Dendritic cell treated with granulocyte-macrophage colony-stimulating factor and Interleukin-4, amounts not matched to agents 40 ng/mL and 50 ng/mL, for 4 days (primary cell): ENCODE measurements at regions not wholly inside any gene's neighbourhood (a gene's known extent, or its start where the extent isn't known, plus 50 kb on each side); places are given as distances from the start of the nearest gene placed in this dataset.
"Not testable (repeated sequence)": the region's sequence is repeated elsewhere in the genome, so short reads cannot be mapped to it uniquely, and the experiment has no call there.

ENCODE experiments used
- H3K27ac Mint-ChIP-seq: one replicate; pipeline ENCODE4 v1.8.0; 2022; ENCODE audit warnings: mild to moderate bottlenecking, mixed read lengths
- H3K27me3 Mint-ChIP-seq: one replicate; pipeline ENCODE4 v1.8.0; 2022; ENCODE audit warnings: mild to moderate bottlenecking, mixed read lengths
- H3K36me3 Mint-ChIP-seq: one replicate; pipeline ENCODE4 v1.8.0; 2022; ENCODE audit warnings: low read depth, mixed read lengths
- H3K4me1 Mint-ChIP-seq: one replicate; pipeline ENCODE4 v1.8.0; 2022; ENCODE audit warnings: low read depth, mixed read lengths
- H3K4me3 Mint-ChIP-seq: one replicate; pipeline ENCODE4 v1.8.0; 2022; ENCODE audit warnings: mild to moderate bottlenecking, moderate library complexity, mixed read lengths
- H3K9me3 Mint-ChIP-seq: one replicate; pipeline ENCODE4 v1.8.0; 2022; ENCODE audit warnings: mixed read lengths
- intact Hi-C: fragments of 100-400 bp; cut with micrococcal nuclease; formaldehyde crosslinking; loops from one replicate; pipeline ENCODE4 v1.15.0; 2022

- H3K4me1 Mint-ChIP-seq, result no peaks in the 10 kb centered on the region
- no peaks in the 10 kb centered on the region for H3K36me3 Mint-ChIP-seq
- intact Hi-C loops, result no loop called here
- H3K27ac Mint-ChIP-seq, result no peak overlapping the region
- no peaks in the 10 kb centered on the region for H3K9me3 Mint-ChIP-seq
- peaks cover 6% of the 10 kb centered on the region for H3K27me3 Mint-ChIP-seq
- H3K4me3 Mint-ChIP-seq, result no peak overlapping the region
Observed at GRCh38 chr2:240255165-240255491, 114.7 kb upstream of the OTOS start.

- H3K9me3 Mint-ChIP-seq, result no peaks in the 10 kb centered on the region
- H3K27ac Mint-ChIP-seq, result no peak overlapping the region
- no peaks in the 10 kb centered on the region for H3K4me1 Mint-ChIP-seq
- H3K27me3 Mint-ChIP-seq, result peaks cover 3% of the 10 kb centered on the region
- intact Hi-C loops, result no loop called here
- no peak overlapping the region for H3K4me3 Mint-ChIP-seq
- H3K36me3 Mint-ChIP-seq, result no peaks in the 10 kb centered on the region
Observed at GRCh38 chr2:240255811-240256703, 115.6 kb upstream of the OTOS start.

- Mint-ChIP-seq H3K27ac (no peak overlapping the region), H3K9me3 (no peaks in the 10 kb centered on the region), H3K27me3 (peaks cover 3% of the 10 kb centered on the region), H3K4me3 (no peak overlapping the region), H3K4me1 (no peaks in the 10 kb centered on the region), H3K36me3 (no peaks in the 10 kb centered on the region)
- intact Hi-C loops, result no loop called here
Observed at GRCh38 chr2:240256704-240257637, 116.5 kb upstream of the OTOS start.

- Mint-ChIP-seq H3K4me3 (no peak overlapping the region), H3K27ac (no peak overlapping the region), H3K27me3 (peaks cover 3% of the 10 kb centered on the region), H3K4me1 (no peaks in the 10 kb centered on the region), H3K36me3 (no peaks in the 10 kb centered on the region), H3K9me3 (no peaks in the 10 kb centered on the region)
- intact Hi-C loops, result no loop called here
Observed at GRCh38 chr2:240257940-240258580, 117.6 kb upstream of the OTOS start.

GRCh38 chr2:240258685-240259084 lies 118.2 kb upstream of the OTOS start:
- no peak overlapping the region for H3K27ac Mint-ChIP-seq
- no peak overlapping the region for H3K4me3 Mint-ChIP-seq
- intact Hi-C loops, result no loop called here
- H3K27me3 Mint-ChIP-seq, result peaks cover 3% of the 10 kb centered on the region
- no peaks in the 10 kb centered on the region for H3K9me3 Mint-ChIP-seq
- H3K4me1 Mint-ChIP-seq, result no peaks in the 10 kb centered on the region
- H3K36me3 Mint-ChIP-seq, result no peaks in the 10 kb centered on the region

GRCh38 chr2:240259201-240259923 lies 118.9 kb upstream of the OTOS start:
- Mint-ChIP-seq H3K27me3 (peaks cover 3% of the 10 kb centered on the region), H3K27ac (no peak overlapping the region), H3K4me3 (no peak overlapping the region), H3K4me1 (no peaks in the 10 kb centered on the region), H3K36me3 (no peaks in the 10 kb centered on the region), H3K9me3 (no peaks in the 10 kb centered on the region)
- intact Hi-C loops, result no loop called here

GRCh38 chr2:240259924-240260529 lies 119.6 kb upstream of the OTOS start:
- intact Hi-C loops, result no loop called here
- no peak overlapping the region for H3K4me3 Mint-ChIP-seq
- H3K36me3 Mint-ChIP-seq, result no peaks in the 10 kb centered on the region
- H3K27ac Mint-ChIP-seq, result no peak overlapping the region
- H3K27me3 Mint-ChIP-seq, result peaks cover 3% of the 10 kb centered on the region
- H3K9me3 Mint-ChIP-seq, result no peaks in the 10 kb centered on the region
- H3K4me1 Mint-ChIP-seq, result no peaks in the 10 kb centered on the region

GRCh38 chr2:240260664-240261063 lies 120.2 kb upstream of the OTOS start:
- H3K27me3 Mint-ChIP-seq, result no peaks in the 10 kb centered on the region
- no peaks in the 10 kb centered on the region for H3K9me3 Mint-ChIP-seq
- no peak overlapping the region for H3K27ac Mint-ChIP-seq
- intact Hi-C loops, result no loop called here
- H3K4me3 Mint-ChIP-seq, result no peak overlapping the region
- H3K4me1 Mint-ChIP-seq, result no peaks in the 10 kb centered on the region
- no peaks in the 10 kb centered on the region for H3K36me3 Mint-ChIP-seq

- H3K4me3 Mint-ChIP-seq, H3K36me3 Mint-ChIP-seq, H3K4me1 Mint-ChIP-seq, H3K9me3 Mint-ChIP-seq, H3K27me3 Mint-ChIP-seq, H3K27ac Mint-ChIP-seq, intact Hi-C loops: not testable (repeated sequence)
Observed at GRCh38 chr2:240262578-240262977, 122.1 kb upstream of the OTOS start.

GRCh38 chr2:240269380-240269779 lies 128.9 kb upstream of the OTOS start:
- H3K4me1 Mint-ChIP-seq, result no peaks in the 10 kb centered on the region

GRCh38 chr2:240269886-240270285 lies 129.4 kb upstream of the OTOS start:
- Mint-ChIP-seq H3K4me1 (no peaks in the 10 kb centered on the region), H3K27me3 (peaks cover 19% of the 10 kb centered on the region), H3K36me3 (no peaks in the 10 kb centered on the region), H3K27ac (no peak overlapping the region), H3K9me3 (peaks cover 14% of the 10 kb centered on the region), H3K4me3 (no peak overlapping the region)
- intact Hi-C loops, result no loop called here

More at GRCh38 chr2:240269380-240269779, 128.9 kb upstream of the OTOS start:
- Mint-ChIP-seq H3K9me3 (peaks cover 14% of the 10 kb centered on the region), H3K4me3 (no peak overlapping the region), H3K27ac (no peak overlapping the region), H3K27me3 (peaks cover 15% of the 10 kb centered on the region), H3K36me3 (no peaks in the 10 kb centered on the region)
- intact Hi-C loops, result no loop called here

- intact Hi-C loops, result no loop called here
- no peak overlapping the region for H3K27ac Mint-ChIP-seq
- H3K36me3 Mint-ChIP-seq, result no peaks in the 10 kb centered on the region
- H3K4me1 Mint-ChIP-seq, result no peaks in the 10 kb centered on the region
- H3K4me3 Mint-ChIP-seq, result no peak overlapping the region
- peaks cover 19% of the 10 kb centered on the region for H3K27me3 Mint-ChIP-seq
- peaks cover 14% of the 10 kb centered on the region for H3K9me3 Mint-ChIP-seq
Observed at GRCh38 chr2:240271716-240272341, 131.4 kb upstream of the OTOS start.

- H3K36me3 Mint-ChIP-seq, result no peaks in the 10 kb centered on the region
- no peak overlapping the region for H3K27ac Mint-ChIP-seq
- H3K4me3 Mint-ChIP-seq, result no peak overlapping the region
- peaks cover 20% of the 10 kb centered on the region for H3K27me3 Mint-ChIP-seq
- no peaks in the 10 kb centered on the region for H3K4me1 Mint-ChIP-seq
- H3K9me3 Mint-ChIP-seq, result peaks cover 14% of the 10 kb centered on the region
- intact Hi-C loops, result no loop called here
Observed at GRCh38 chr2:240275386-240275785, 134.9 kb upstream of the OTOS start.
